Mesendoderm (in vitro differentiated cells): ENCODE measurements at regions not wholly inside any gene's neighbourhood (a gene's known extent, or its start where the extent isn't known, plus 50 kb on each side); places are given as distances from the start of the nearest gene placed in this dataset.

Experiments used
- DNase-seq: peaks from one replicate; pipeline ENCODE4 v3.0.0; 2013
- H2AK5ac ChIP-seq: 2 replicates; pipeline ENCODE4 v1.6.1; 2013; ENCODE audit warnings: low read length, inconsistent platforms
- H2BK120ac ChIP-seq: 2 replicates; pipeline ENCODE4 v1.6.1; 2013; ENCODE audit warnings: low read depth, mild to moderate bottlenecking, low read length, moderate library complexity, mixed read lengths
- H2BK15ac ChIP-seq: replicated peaks from 2 replicates; pipeline ENCODE4 v1.6.1; 2013; ENCODE audit warnings: low read depth, mild to moderate bottlenecking, moderate library complexity
- H2BK5ac ChIP-seq: 2 replicates; pipeline ENCODE4 v1.6.1; 2013; ENCODE audit warnings: low read length, inconsistent platforms
- H3K18ac ChIP-seq: 2 replicates; pipeline ENCODE4 v1.6.1; 2013; ENCODE audit warnings: mild to moderate bottlenecking, low read length, mixed read lengths
- H3K23ac ChIP-seq: one replicate; pipeline ENCODE4 v1.6.1; 2013; ENCODE audit warnings: low read length
- H3K27ac ChIP-seq: 2 replicates; pipeline ENCODE4 v1.5.1; 2013; ENCODE audit warnings: low read depth, mild to moderate bottlenecking, inconsistent platforms, low read length, moderate library complexity
- H3K27me3 ChIP-seq: 2 replicates; pipeline ENCODE4 v1.6.1; 2013; ENCODE audit warnings: low read length, control low read depth, mild to moderate bottlenecking, inconsistent platforms; ENCODE audit not compliant: insufficient read depth, poor library complexity
- H3K36me3 ChIP-seq: 2 replicates; pipeline ENCODE4 v1.6.1; 2013; ENCODE audit warnings: low read length, inconsistent platforms; ENCODE audit not compliant: control insufficient read depth, insufficient read depth
- H3K4ac ChIP-seq: one replicate; pipeline ENCODE4 v1.6.1; 2013; ENCODE audit warnings: low read depth, mild to moderate bottlenecking, low read length, moderate library complexity
- H3K4me1 ChIP-seq: 2 replicates; pipeline ENCODE4 v1.6.1; 2013; ENCODE audit warnings: low read depth, low read length, inconsistent platforms; ENCODE audit not compliant: control insufficient read depth
- H3K4me2 ChIP-seq: 2 replicates; pipeline ENCODE4 v1.6.1; 2013; ENCODE audit warnings: low read length
- H3K4me3 ChIP-seq: 2 replicates; pipeline ENCODE4 v1.5.1; 2013; ENCODE audit warnings: mild to moderate bottlenecking, low read length
- H3K56ac ChIP-seq: one replicate; pipeline ENCODE4 v1.6.1; 2013; ENCODE audit warnings: low read length
- H3K79me1 ChIP-seq: 2 replicates; pipeline ENCODE4 v1.6.1; 2013; ENCODE audit warnings: low read length, inconsistent platforms
- H3K79me2 ChIP-seq: 2 replicates; pipeline ENCODE4 v1.6.1; 2013; ENCODE audit warnings: mild to moderate bottlenecking, low read length; ENCODE audit not compliant: control insufficient read depth, insufficient read depth
- H3K9ac ChIP-seq: 2 replicates; pipeline ENCODE4 v1.6.1; 2013; ENCODE audit warnings: low read length, inconsistent platforms
- H4K5ac ChIP-seq: one replicate; pipeline ENCODE4 v1.6.1; 2013; ENCODE audit warnings: low read length
- H4K8ac ChIP-seq: one replicate; pipeline ENCODE4 v1.6.1; 2013; ENCODE audit warnings: low read depth, mild to moderate bottlenecking, control low read depth, low read length, moderate library complexity
- WGBS: extraction: QIAGEN DNeasy Blood & Tissue Kit; methylation state at CpG from one replicate; pipeline ENCODE4 v1.1.7; 2013; ENCODE audit warnings: low lambda C conversion rate, missing lambda C conversion rate; ENCODE audit not compliant: insufficient coverage; ENCODE audit errors: extremely low coverage; 5-methylcytosine and 5-hydroxymethylcytosine counted together

- no peak overlapping the region for H4K5ac ChIP-seq
- H3K79me2 ChIP-seq = no peaks in the 10 kb centered on the region
- H3K4ac ChIP-seq = no peak overlapping the region
- no peaks in the 10 kb centered on the region for H3K36me3 ChIP-seq
- no peaks in the 10 kb centered on the region for H3K79me1 ChIP-seq
- H3K27me3 ChIP-seq = no peaks in the 10 kb centered on the region
- no peak overlapping the region for H3K27ac ChIP-seq
- H2BK15ac ChIP-seq = no peak overlapping the region
- H2BK5ac ChIP-seq = no peak overlapping the region
- H3K56ac ChIP-seq = no peak overlapping the region
- H3K4me1 ChIP-seq = peaks cover 2% of the 10 kb centered on the region
- no peak overlapping the region for H3K9ac ChIP-seq
- H3K23ac ChIP-seq = no peak overlapping the region
- WGBS = no CpG with 5 or more reads among the region's 1 CpG
- no peak overlapping the region for H3K4me3 ChIP-seq
- no peak for DNase-seq
- H2AK5ac ChIP-seq = no peak overlapping the region
- no peak overlapping the region for H3K4me2 ChIP-seq
- no peak overlapping the region for H2BK120ac ChIP-seq
- H3K18ac ChIP-seq = no peak overlapping the region
- H4K8ac ChIP-seq = no peak overlapping the region
Measured at GRCh38 chr15:29532296-29532695, 262.7 kb upstream of the NSMCE3 start.

DNA sequence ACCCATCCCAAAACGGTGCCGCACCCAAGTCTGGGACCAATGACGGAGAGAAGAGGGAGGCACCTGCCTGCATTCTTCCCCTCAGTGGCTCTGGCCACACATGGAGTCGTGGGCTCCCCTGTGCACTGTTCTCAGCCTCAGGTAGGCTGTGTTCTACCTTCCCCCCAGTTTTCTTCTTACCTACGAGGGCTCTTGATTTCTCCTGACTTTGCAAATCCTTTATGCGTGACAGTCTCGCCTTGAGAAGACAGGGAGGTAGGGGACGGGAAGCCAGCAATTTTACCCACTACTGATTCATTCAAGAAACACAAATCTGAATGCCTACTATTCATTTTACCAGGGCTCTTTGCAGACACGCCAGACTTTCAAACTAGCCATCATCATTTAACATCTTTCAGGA lies 261.3 kb upstream of the NSMCE3 start:
- H3K27ac ChIP-seq = no peak overlapping the region

GRCh38 chr15:29529043-29529442 lies 259.4 kb upstream of the NSMCE3 start:
- H3K56ac ChIP-seq = no peak overlapping the region
- no peak overlapping the region for H3K23ac ChIP-seq
- DNase-seq = no peak
- no peak overlapping the region for H2BK120ac ChIP-seq
- WGBS = no CpG with 5 or more reads among the region's 3 CpGs
- no peak overlapping the region for H4K5ac ChIP-seq
- no peak overlapping the region for H3K9ac ChIP-seq
- no peak overlapping the region for H3K27ac ChIP-seq
- no peak overlapping the region for H3K4ac ChIP-seq
- H2BK5ac ChIP-seq = no peak overlapping the region
- no peaks in the 10 kb centered on the region for H3K27me3 ChIP-seq
- H3K4me2 ChIP-seq = no peak overlapping the region
- H3K79me2 ChIP-seq = no peaks in the 10 kb centered on the region
- H3K79me1 ChIP-seq = no peaks in the 10 kb centered on the region
- H3K4me1 ChIP-seq = no peaks in the 10 kb centered on the region
- no peak overlapping the region for H2AK5ac ChIP-seq
- no peak overlapping the region for H3K18ac ChIP-seq
- H3K4me3 ChIP-seq = no peak overlapping the region
- no peaks in the 10 kb centered on the region for H3K36me3 ChIP-seq
- H2BK15ac ChIP-seq = no peak overlapping the region
- H4K8ac ChIP-seq = no peak overlapping the region

More for the DNA sequence above, 261.3 kb upstream of the NSMCE3 start:
- H2BK120ac ChIP-seq = no peak overlapping the region
- H3K18ac ChIP-seq = peak overlapping the region; percentile 57
- H2BK15ac ChIP-seq = no peak overlapping the region
- no peak overlapping the region for H3K4me3 ChIP-seq
- H3K79me1 ChIP-seq = no peaks in the 10 kb centered on the region
- no peak for DNase-seq
- no peaks in the 10 kb centered on the region for H3K27me3 ChIP-seq
- no peak overlapping the region for H3K56ac ChIP-seq
- no peak overlapping the region for H4K8ac ChIP-seq
- no peak overlapping the region for H4K5ac ChIP-seq
- no peaks in the 10 kb centered on the region for H3K36me3 ChIP-seq
- no peak overlapping the region for H2AK5ac ChIP-seq
- H3K9ac ChIP-seq = no peak overlapping the region
- H3K23ac ChIP-seq = no peak overlapping the region
- no CpG with 5 or more reads among the region's 9 CpGs for WGBS
- H3K4ac ChIP-seq = no peak overlapping the region
- no peak overlapping the region for H2BK5ac ChIP-seq
- peaks cover 2% of the 10 kb centered on the region for H3K4me1 ChIP-seq
- no peaks in the 10 kb centered on the region for H3K79me2 ChIP-seq
- H3K4me2 ChIP-seq = no peak overlapping the region

DNA sequence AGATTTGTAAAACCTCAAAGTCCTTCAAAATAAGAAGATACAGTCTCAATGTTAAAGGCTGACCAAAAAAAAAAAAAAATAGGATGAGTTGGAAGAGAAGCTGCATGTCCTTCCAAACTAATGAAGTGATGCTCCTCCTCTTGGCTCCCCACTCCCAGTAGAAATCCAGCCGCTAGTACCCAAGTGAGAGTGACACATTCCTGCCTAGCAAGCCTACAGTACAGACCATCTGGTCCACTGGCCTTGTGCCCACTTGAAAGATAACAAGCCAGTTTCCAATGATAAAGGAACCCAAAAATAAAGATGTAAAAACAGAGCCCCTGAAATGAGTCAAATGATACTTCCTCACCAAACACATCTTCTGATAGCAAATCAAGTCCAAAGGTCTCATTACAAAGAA lies 258.7 kb upstream of the NSMCE3 start:
- Histone ChIP-seq H3K4me2 (no peak overlapping the region), H3K27me3 (no peaks in the 10 kb centered on the region), H3K9ac (no peak overlapping the region), H3K79me1 (no peaks in the 10 kb centered on the region), H4K5ac (no peak overlapping the region), H2BK5ac (no peak overlapping the region), H4K8ac (no peak overlapping the region), H3K23ac (no peak overlapping the region), H3K56ac (no peak overlapping the region), H3K4ac (no peak overlapping the region), H3K79me2 (no peaks in the 10 kb centered on the region), H3K27ac (no peak overlapping the region), H2BK120ac (no peak overlapping the region), H3K4me3 (no peak overlapping the region), H2BK15ac (no peak overlapping the region), H2AK5ac (no peak overlapping the region), H3K4me1 (no peaks in the 10 kb centered on the region), H3K18ac (no peak overlapping the region), H3K36me3 (no peaks in the 10 kb centered on the region)
- DNase-seq = no peak
- no CpG with 5 or more reads among the region's 1 CpG for WGBS

- no peak overlapping the region for H3K18ac ChIP-seq
- H4K8ac ChIP-seq = no peak overlapping the region
- no peaks in the 10 kb centered on the region for H3K27me3 ChIP-seq
- WGBS = no CpG with 5 or more reads among the region's 5 CpGs
- no peak overlapping the region for H3K9ac ChIP-seq
- H3K36me3 ChIP-seq = no peaks in the 10 kb centered on the region
- H2BK5ac ChIP-seq = no peak overlapping the region
- no peak overlapping the region for H4K5ac ChIP-seq
- H2BK120ac ChIP-seq = no peak overlapping the region
- no peak overlapping the region for H3K4ac ChIP-seq
- H3K23ac ChIP-seq = no peak overlapping the region
- no peak overlapping the region for H3K4me3 ChIP-seq
- H3K79me1 ChIP-seq = no peaks in the 10 kb centered on the region
- no peak overlapping the region for H3K27ac ChIP-seq
- H2AK5ac ChIP-seq = no peak overlapping the region
- DNase-seq = no peak
- no peaks in the 10 kb centered on the region for H3K79me2 ChIP-seq
- H3K56ac ChIP-seq = no peak overlapping the region
- H3K4me2 ChIP-seq = no peak overlapping the region
- no peak overlapping the region for H2BK15ac ChIP-seq
- H3K4me1 ChIP-seq = no peaks in the 10 kb centered on the region
Measured at GRCh38 chr15:29526802-29527201, 257.2 kb upstream of the NSMCE3 start.
